ENCODE measurements at regions not wholly inside any gene's neighbourhood (a gene's known extent, or its start where the extent isn't known, plus 50 kb on each side); places are given as distances from the start of the nearest gene placed in this dataset.

- Histone ChIP-seq H3K9ac (ENCODE audit: low read length) (no peak overlapping the region), H3K4me3 (ENCODE audit: low read length) (no peak overlapping the region), H3K36me3 (ENCODE audit: control insufficient read depth, insufficient read depth, low read length) (no peaks in the 10 kb centered on the region), H3K9me3 (ENCODE audit: control insufficient read depth, low read length) (no peaks in the 10 kb centered on the region), H3K4me1 (ENCODE audit: control insufficient read depth, insufficient read depth, low read length) (no peaks in the 10 kb centered on the region), H3K27me3 (ENCODE audit: control insufficient read depth, insufficient read depth, low read length) (no peaks in the 10 kb centered on the region)
These were observed 81.9 kb downstream of the PALM2AKAP2 start for GRCh38 chr9:109861918-109862317.

DNA sequence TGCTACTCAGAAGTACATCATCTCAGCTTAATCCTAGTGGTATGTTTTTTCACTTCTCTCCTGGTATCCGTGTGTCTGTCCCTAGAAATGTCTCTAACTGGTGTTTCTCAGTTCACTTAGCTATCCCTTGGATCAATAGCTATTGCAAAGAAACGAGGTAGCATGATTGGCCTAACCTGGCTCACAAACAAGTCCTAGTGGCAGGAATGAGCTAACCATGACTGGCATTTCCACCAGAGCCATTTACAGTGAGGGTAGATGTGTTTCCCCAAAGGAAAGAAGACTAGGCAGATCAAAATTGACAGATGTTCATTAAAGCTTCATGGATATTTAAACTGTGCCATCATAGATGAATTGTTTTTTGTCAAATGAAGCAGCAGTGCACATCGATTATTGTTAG, 82.5 kb downstream of the PALM2AKAP2 start:
- no peak overlapping the region for H3K9ac ChIP-seq (ENCODE audit: low read length)
- H3K4me3 ChIP-seq (ENCODE audit: low read length), result no peak overlapping the region
- no peaks in the 10 kb centered on the region for H3K36me3 ChIP-seq (ENCODE audit: control insufficient read depth, insufficient read depth, low read length)
- no peaks in the 10 kb centered on the region for H3K9me3 ChIP-seq (ENCODE audit: control insufficient read depth, low read length)
- H3K27me3 ChIP-seq (ENCODE audit: control insufficient read depth, insufficient read depth, low read length), result no peaks in the 10 kb centered on the region
- H3K4me1 ChIP-seq (ENCODE audit: control insufficient read depth, insufficient read depth, low read length), result no peaks in the 10 kb centered on the region

GRCh38 chr9:109863961-109864360, 84.0 kb downstream of the PALM2AKAP2 start:
- H3K4me3 ChIP-seq (ENCODE audit: low read length), result no peak overlapping the region
- H3K9ac ChIP-seq (ENCODE audit: low read length), result no peak overlapping the region
- H3K4me1 ChIP-seq (ENCODE audit: control insufficient read depth, insufficient read depth, low read length), result no peaks in the 10 kb centered on the region
- H3K27me3 ChIP-seq (ENCODE audit: control insufficient read depth, insufficient read depth, low read length), result no peaks in the 10 kb centered on the region
- no peaks in the 10 kb centered on the region for H3K9me3 ChIP-seq (ENCODE audit: control insufficient read depth, low read length)
- H3K36me3 ChIP-seq (ENCODE audit: control insufficient read depth, insufficient read depth, low read length), result no peaks in the 10 kb centered on the region

DNA sequence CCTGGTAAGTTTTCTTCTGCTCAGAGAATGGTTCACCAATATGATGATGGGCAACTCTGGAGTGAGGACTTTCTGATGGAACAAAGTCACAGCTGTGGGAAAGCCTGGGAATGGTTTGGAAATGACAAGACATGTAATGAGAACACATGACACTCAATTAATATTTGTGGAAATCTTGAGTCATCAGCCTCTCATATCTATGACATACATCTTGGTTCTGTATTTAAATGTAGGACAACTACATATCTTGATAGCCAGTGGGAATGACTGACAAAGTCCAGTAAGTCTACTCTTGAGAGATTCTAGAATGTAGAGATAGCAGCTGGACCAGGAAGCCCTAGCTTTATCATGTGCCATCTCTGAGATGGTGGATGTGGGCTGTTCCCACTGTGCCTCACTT, 85.5 kb downstream of the PALM2AKAP2 start:
- no peaks in the 10 kb centered on the region for H3K4me1 ChIP-seq (ENCODE audit: control insufficient read depth, insufficient read depth, low read length)

GRCh38 chr9:109868207-109868606, 88.2 kb downstream of the PALM2AKAP2 start:
- no peak overlapping the region for H3K4me3 ChIP-seq (ENCODE audit: low read length)
- H3K9ac ChIP-seq (ENCODE audit: low read length), result no peak overlapping the region
- H3K4me1 ChIP-seq (ENCODE audit: control insufficient read depth, insufficient read depth, low read length), result no peaks in the 10 kb centered on the region

More for the DNA sequence above, 85.5 kb downstream of the PALM2AKAP2 start:
- Histone ChIP-seq H3K9ac (ENCODE audit: low read length) (no peak overlapping the region), H3K36me3 (ENCODE audit: control insufficient read depth, insufficient read depth, low read length) (no peaks in the 10 kb centered on the region), H3K4me3 (ENCODE audit: low read length) (no peak overlapping the region), H3K9me3 (ENCODE audit: control insufficient read depth, low read length) (no peaks in the 10 kb centered on the region), H3K27me3 (ENCODE audit: control insufficient read depth, insufficient read depth, low read length) (no peaks in the 10 kb centered on the region)

DNA sequence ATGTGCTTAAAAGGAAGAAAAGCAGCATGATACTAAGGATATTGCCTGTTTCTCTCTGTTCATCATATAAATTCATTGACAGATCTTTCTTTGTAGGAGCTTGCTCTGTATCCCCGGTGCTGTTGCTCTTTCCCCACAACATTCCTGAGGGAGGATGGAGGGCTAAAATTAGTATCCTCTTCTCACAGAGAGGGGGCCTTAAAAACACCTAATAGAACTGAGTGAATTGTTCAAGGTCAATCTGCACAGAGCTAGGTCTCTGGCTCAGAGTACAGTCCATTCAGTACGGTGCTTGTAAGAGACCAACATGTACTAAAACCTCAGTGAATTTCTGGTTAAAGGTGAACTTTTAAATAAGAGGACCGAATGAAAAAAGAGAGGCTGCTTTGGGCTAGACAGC, 88.7 kb downstream of the PALM2AKAP2 start:
- Histone ChIP-seq H3K4me3 (ENCODE audit: low read length) (no peak overlapping the region), H3K9ac (ENCODE audit: low read length) (no peak overlapping the region), H3K9me3 (ENCODE audit: control insufficient read depth, low read length) (no peaks in the 10 kb centered on the region), H3K4me1 (ENCODE audit: control insufficient read depth, insufficient read depth, low read length) (no peaks in the 10 kb centered on the region), H3K27me3 (ENCODE audit: control insufficient read depth, insufficient read depth, low read length) (no peaks in the 10 kb centered on the region), H3K36me3 (ENCODE audit: control insufficient read depth, insufficient read depth, low read length) (no peaks in the 10 kb centered on the region)

More at GRCh38 chr9:109868207-109868606, 88.2 kb downstream of the PALM2AKAP2 start:
- Histone ChIP-seq H3K36me3 (ENCODE audit: control insufficient read depth, insufficient read depth, low read length) (no peaks in the 10 kb centered on the region), H3K9me3 (ENCODE audit: control insufficient read depth, low read length) (no peaks in the 10 kb centered on the region), H3K27me3 (ENCODE audit: control insufficient read depth, insufficient read depth, low read length) (no peaks in the 10 kb centered on the region)

GRCh38 chr9:109870365-109870764, 90.4 kb downstream of the PALM2AKAP2 start:
- H3K9ac ChIP-seq (ENCODE audit: low read length), result no peak overlapping the region
- no peaks in the 10 kb centered on the region for H3K4me1 ChIP-seq (ENCODE audit: control insufficient read depth, insufficient read depth, low read length)
- no peak overlapping the region for H3K4me3 ChIP-seq (ENCODE audit: low read length)
- H3K36me3 ChIP-seq (ENCODE audit: control insufficient read depth, insufficient read depth, low read length), result no peaks in the 10 kb centered on the region
- no peaks in the 10 kb centered on the region for H3K9me3 ChIP-seq (ENCODE audit: control insufficient read depth, low read length)
- no peaks in the 10 kb centered on the region for H3K27me3 ChIP-seq (ENCODE audit: control insufficient read depth, insufficient read depth, low read length)

DNA sequence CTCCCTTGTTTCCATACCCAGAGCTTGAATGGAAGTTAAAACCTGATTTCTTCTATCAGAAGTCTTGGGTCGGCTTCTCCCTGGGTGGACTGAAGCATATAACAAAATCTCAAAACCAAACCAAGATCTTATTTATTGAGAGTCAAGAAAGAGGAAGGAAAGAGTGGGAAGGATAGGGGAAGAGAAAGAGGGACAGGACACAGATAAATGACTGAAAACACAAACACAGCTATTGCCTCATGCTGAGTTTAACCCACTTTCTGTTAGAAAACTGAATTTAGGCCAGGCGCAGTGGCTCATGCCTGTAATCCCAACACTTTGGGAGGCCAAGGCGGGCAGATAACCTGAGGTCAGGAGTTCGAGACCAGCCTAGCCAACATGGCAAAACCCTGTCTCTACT, 92.9 kb downstream of the PALM2AKAP2 start:
- no peaks in the 10 kb centered on the region for H3K4me1 ChIP-seq (ENCODE audit: control insufficient read depth, insufficient read depth, low read length)
- H3K27me3 ChIP-seq (ENCODE audit: control insufficient read depth, insufficient read depth, low read length), result no peaks in the 10 kb centered on the region
- no peaks in the 10 kb centered on the region for H3K36me3 ChIP-seq (ENCODE audit: control insufficient read depth, insufficient read depth, low read length)
- no peak overlapping the region for H3K9ac ChIP-seq (ENCODE audit: low read length)
- H3K9me3 ChIP-seq (ENCODE audit: control insufficient read depth, low read length), result no peaks in the 10 kb centered on the region
- H3K4me3 ChIP-seq (ENCODE audit: low read length), result no peak overlapping the region

- Histone ChIP-seq H3K9ac (ENCODE audit: low read length) (no peak overlapping the region), H3K27me3 (ENCODE audit: control insufficient read depth, insufficient read depth, low read length) (no peaks in the 10 kb centered on the region), H3K9me3 (ENCODE audit: control insufficient read depth, low read length) (no peaks in the 10 kb centered on the region), H3K4me1 (ENCODE audit: control insufficient read depth, insufficient read depth, low read length) (no peaks in the 10 kb centered on the region), H3K4me3 (ENCODE audit: low read length) (no peak overlapping the region), H3K36me3 (ENCODE audit: control insufficient read depth, insufficient read depth, low read length) (no peaks in the 10 kb centered on the region)
These were observed 95.6 kb downstream of the PALM2AKAP2 start for GRCh38 chr9:109875495-109876129.

- Histone ChIP-seq H3K27me3 (ENCODE audit: control insufficient read depth, insufficient read depth, low read length) (no peaks in the 10 kb centered on the region), H3K36me3 (ENCODE audit: control insufficient read depth, insufficient read depth, low read length) (no peaks in the 10 kb centered on the region), H3K9ac (ENCODE audit: low read length) (no peak overlapping the region), H3K4me3 (ENCODE audit: low read length) (no peak overlapping the region), H3K4me1 (ENCODE audit: control insufficient read depth, insufficient read depth, low read length) (no peaks in the 10 kb centered on the region), H3K9me3 (ENCODE audit: control insufficient read depth, low read length) (no peaks in the 10 kb centered on the region)
These were observed 100.5 kb downstream of the PALM2AKAP2 start for GRCh38 chr9:109880276-109881169.

DNA sequence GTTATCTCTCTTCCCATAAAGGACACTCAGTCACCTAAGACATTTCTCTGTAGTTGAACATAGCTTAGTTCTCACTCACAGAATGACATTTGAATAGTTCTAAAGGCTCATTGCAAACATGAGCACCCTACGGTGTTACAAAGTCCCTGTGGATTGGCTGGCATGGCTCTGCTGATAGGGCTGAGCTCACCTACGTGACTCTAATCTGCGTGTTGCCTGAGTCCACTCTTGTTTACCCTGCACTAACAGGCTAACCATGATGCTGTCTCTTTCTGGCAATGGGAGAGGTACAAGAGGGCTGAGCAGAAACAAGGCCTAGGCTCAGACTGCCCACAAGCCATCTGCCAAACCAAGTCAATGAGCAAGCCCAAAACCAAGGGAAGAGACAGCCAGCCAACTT, 103.6 kb downstream of the PALM2AKAP2 start:
- Histone ChIP-seq H3K9ac (ENCODE audit: low read length) (no peak overlapping the region), H3K4me3 (ENCODE audit: low read length) (no peak overlapping the region), H3K4me1 (ENCODE audit: control insufficient read depth, insufficient read depth, low read length) (peaks cover 5% of the 10 kb centered on the region), H3K9me3 (ENCODE audit: control insufficient read depth, low read length) (no peaks in the 10 kb centered on the region), H3K36me3 (ENCODE audit: control insufficient read depth, insufficient read depth, low read length) (no peaks in the 10 kb centered on the region), H3K27me3 (ENCODE audit: control insufficient read depth, insufficient read depth, low read length) (no peaks in the 10 kb centered on the region)

- Histone ChIP-seq H3K27me3 (ENCODE audit: control insufficient read depth, insufficient read depth, low read length) (no peaks in the 10 kb centered on the region), H3K36me3 (ENCODE audit: control insufficient read depth, insufficient read depth, low read length) (no peaks in the 10 kb centered on the region), H3K4me1 (ENCODE audit: control insufficient read depth, insufficient read depth, low read length) (peaks cover 5% of the 10 kb centered on the region), H3K4me3 (ENCODE audit: low read length) (no peak overlapping the region), H3K9me3 (ENCODE audit: control insufficient read depth, low read length) (no peaks in the 10 kb centered on the region), H3K9ac (ENCODE audit: low read length) (no peak overlapping the region)
These were observed 106.0 kb downstream of the PALM2AKAP2 start for GRCh38 chr9:109886041-109886440.
